ENCODE measurements at regions not wholly inside any gene's neighbourhood (a gene's known extent, or its start where the extent isn't known, plus 50 kb on each side); places are given as distances from the start of the nearest gene placed in this dataset.

DNA sequence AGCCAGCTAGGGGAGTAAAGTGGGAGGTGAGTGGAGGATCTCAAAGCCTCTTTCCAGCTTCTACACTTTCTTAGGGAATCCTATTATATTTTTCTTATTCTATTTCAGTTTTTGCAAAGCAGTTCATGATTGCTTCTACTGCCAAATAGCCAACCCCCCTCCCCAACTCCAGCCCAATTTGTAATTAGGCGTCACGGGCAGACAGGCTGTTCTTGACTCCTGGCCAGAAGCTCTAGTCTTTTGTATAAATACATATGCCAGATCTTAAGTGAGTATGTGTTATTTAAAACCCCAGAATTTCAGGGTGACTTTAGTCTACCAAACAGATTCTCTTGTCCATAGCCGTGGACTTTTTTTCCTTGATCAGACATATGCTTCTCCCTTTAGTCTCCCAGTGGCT lies 255.2 kb downstream of the BUB3 start:
- no peak for DNase-seq (ENCODE audit: low read depth in 3 of 3)

DNA sequence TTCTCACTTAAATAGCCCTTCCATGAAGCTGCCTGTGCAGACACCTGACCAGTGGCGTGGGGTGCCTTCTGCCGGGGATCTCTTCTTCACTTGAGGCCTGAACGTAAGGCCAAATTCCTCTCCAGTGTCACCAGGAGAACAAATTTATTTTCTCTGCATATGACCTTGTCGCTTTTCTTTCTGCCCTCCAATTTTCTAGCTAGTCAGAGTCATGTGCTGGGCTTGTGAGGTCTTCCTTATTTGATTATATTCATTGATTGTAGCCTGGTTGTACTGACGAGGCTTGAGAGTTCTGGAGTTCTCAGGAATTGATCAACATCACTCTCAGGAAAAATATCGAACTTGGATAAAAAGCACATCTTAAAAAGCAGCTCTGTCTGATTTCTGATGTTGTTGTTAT lies 255.7 kb downstream of the BUB3 start:
- no peak for DNase-seq (ENCODE audit: low read depth in 3 of 3)

DNA sequence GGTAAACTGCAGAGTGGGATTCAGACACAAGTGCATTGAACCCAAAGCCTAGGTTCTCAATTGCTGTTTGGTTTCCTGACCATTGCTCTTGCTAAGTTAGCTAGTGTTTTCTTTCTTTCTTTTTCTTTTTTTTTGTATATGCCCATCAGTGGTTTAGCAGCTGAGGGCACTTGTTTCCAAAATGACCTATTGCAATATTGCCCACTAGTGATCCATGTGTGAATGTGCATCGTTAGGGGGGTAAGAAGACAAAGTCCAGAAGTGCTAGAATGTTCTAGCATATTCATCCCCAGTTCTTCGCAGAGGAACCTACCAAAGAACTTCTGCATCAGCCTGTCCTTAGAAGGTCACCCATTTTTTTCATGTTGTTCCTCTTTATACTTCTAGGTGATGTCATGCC lies 252.8 kb upstream of the GPR26 start:
- no peak for DNase-seq (ENCODE audit: low read depth in 3 of 3)

DNA sequence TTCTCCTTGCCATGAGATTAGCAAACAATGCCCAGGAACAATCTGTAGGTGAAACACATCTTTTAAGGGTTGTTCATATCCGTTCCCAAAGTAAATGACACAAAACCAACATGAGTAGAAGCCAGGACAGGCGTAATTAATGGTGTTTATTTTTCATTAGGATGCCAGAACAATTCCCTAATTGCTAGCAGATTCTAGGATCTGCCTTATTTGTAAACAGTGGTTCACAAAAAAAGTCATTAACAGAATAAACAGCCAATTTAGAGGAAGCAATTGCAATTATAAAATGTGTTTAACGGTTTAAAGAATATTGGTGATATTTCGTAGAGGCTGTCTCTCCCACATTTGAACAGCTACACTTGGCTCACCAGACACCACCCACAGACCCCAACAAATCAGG lies 250.6 kb upstream of the GPR26 start:
- no peak for DNase-seq (ENCODE audit: low read depth in 3 of 3)

DNA sequence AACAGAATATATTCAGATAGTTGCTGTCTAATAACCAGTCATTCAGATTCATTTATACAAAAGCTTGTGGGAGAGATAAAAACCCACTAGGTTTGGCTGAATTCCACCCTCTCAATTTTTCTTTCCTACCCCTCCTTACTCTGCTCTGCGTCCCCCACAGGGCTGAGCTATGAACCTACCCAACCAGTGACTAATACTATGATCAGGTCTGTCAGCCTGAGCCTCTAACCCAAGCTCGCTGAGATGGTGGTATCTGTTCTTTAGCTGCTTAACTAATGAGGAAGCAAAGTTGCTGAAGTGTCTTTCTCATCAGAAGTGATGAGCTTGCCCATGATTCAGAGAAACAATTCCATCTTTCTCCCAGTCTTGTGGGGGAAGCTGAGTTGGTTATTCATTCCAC lies 248.7 kb upstream of the GPR26 start:
- DNase-seq (ENCODE audit: low read depth in 3 of 3): no peak

DNA sequence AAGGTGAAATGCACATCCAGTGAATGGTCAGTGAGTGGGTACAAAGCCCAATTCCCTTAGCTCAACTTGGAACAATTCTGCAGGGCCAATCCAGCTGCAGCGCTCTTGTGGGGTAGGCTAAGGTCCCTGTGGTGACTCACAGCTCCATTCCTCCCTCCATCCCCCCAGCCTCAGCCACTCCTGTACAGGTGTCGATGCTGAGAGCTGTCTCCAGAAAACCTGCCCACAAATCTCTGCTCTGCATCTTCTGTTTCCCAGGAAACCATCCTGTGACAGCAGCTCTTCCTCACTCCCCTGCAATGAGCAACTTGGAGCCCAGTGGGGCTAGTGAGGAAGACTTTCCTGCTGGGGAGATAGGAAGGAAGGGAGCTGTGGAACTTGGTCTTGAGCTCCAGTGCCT lies 244.7 kb upstream of the GPR26 start:
- no peak for DNase-seq (ENCODE audit: low read depth in 3 of 3)

DNA sequence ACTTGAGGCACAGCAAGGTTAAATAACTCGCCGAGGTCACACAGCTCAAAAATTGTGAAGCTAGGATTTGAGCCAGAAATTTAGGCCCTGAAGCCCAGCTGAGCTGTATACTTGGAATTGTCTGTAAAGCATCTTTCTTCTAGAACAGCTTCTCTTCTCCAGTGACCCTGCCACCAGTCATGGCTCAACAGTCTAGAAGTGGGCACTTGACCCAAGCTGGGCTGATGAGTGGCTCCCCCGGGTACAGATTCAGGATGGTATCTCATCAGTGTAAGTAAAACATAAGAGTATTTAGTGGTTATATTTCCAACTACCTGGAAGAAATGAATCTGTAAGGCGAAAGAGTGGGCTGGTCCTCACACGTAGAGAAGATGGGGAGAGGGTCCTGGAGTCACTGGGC lies 243.9 kb upstream of the GPR26 start:
- DNase-seq (ENCODE audit: low read depth in 3 of 3): no peak

DNA sequence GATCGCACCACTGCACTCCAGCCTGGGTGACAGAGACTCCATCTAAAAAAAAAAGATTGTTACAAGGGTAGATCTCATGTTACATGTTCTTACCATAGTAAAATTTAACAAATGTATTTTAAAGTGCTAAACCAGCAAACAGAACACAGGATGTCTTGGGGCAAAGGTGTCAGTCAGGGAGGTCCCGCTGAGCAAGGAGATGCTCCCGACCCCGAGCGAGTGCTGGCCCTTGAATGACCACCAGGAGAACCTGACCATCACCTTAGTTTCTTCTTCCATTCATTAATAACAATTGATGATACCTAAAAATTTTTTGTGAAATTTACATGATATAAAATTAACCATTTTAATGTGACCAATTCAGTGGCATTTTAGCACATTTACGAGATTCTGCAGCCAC lies 241.6 kb upstream of the GPR26 start:
- no peak for DNase-seq (ENCODE audit: low read depth in 3 of 3)

DNA sequence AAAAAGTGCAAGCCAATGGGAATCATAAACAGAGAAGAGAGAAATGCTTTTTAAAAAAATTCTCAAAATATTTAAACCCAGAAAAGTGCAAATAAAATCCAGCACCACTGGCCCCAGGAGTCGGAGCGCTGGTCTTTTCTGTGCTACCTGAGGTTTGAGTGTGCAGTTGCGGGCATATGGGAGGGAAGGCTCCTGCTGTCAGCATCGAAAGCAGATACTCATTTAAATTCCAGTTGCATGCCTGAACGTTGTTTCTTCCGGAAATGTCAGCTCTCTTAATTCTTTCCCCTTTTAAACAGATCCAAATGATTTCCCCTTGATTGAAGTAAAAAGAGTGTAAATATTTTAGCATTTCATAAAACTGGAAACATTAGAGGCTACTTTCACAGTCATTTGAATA lies 240.5 kb upstream of the GPR26 start:
- no peak for DNase-seq (ENCODE audit: low read depth in 3 of 3)

DNA sequence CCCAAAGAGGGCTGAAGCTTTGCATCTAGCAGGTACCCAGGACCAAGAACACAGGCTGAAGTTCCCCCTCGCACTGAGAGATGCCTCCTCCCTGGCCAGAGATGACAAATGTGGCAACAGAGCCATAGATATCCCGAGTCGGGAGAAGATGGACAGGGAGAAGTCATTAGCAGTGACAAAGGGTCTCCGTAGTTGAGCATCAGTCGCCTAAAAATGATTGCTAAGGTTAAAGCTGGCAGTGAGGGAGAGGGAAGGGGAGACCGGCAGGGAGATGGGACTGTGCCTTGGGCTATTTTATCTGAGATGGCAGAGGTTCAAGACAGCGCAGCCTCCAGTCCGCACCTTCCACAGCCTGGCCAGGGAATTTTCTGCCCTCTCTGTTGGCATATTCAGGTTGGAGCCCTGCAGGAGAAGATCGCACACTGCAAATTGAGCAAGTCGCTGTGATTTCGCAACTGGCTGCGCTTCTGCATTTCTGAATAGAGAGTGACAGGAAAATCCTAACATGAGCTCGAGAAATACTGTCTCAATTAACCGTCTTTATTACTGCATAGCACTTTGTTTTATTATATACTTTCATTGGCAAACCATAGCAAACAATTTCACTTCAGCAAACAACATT lies 238.9 kb upstream of the GPR26 start:
- no peak for DNase-seq (ENCODE audit: low read depth in 3 of 3)

DNA sequence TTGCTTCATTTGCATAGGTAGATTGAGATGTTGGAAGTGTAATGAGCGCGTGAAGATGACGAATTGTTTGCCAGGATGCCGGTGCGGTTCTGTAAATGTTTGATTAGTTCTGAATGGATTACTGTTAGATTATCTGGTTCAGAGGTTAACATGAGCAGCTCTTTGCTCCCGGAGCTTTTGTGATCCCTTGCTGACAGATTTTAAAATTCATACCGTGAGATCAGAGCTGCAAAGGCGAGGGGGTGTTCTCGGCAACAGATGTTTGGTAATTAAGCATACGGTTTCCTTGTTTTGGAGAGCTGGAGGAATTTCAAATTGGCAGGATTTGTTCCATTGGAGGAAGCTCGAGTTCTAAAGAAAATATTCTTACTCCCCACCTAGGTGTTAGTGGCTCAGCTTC lies 237.8 kb upstream of the GPR26 start:
- no peak for DNase-seq (ENCODE audit: low read depth in 3 of 3)

DNA sequence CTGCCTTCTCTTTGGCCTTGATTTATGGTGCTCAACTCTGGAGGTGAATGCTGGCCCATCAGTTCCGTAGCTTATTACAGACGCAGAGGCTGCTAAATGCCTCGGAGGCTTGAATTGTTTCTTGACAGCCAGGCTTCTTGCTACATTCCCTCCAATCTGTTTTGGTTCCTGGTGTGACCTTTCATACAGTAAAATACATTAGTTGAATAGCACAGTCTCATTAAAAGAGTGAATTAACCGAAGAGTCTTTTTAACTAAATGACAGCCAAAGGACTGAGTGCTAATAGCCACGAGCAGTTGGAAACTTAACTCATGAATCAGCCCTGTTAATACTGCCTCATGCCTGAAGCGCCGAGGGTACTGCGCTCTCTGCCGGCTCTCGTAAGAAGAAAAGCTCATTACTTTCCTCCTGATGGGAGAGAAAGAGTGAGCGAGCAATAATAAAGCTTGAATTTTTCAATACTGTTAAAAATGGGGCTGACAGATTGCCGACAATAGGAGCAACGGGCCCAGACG lies 236.4 kb upstream of the GPR26 start:
- no peak for DNase-seq (ENCODE audit: low read depth in 3 of 3)

DNA sequence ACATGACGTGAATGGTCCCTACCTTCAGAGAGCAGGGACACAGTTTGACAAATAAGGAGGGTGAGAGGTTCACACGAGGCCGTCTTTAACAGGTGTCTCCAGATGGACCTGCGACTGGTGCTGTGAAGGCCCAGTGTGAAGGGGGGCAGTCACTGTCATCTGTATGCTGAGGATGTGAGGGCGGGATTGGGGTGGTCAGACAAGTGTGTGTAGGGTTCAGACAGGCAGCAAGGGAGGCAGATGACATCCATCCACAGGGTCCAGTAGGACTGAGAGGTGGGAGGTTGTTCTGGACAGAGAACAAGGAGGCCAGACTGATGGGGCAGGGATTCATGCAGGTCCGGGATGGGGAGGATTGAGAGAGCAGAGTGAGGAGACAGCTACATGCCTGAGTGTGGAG lies 232.6 kb upstream of the GPR26 start:
- no peak for DNase-seq (ENCODE audit: low read depth in 3 of 3)

DNA sequence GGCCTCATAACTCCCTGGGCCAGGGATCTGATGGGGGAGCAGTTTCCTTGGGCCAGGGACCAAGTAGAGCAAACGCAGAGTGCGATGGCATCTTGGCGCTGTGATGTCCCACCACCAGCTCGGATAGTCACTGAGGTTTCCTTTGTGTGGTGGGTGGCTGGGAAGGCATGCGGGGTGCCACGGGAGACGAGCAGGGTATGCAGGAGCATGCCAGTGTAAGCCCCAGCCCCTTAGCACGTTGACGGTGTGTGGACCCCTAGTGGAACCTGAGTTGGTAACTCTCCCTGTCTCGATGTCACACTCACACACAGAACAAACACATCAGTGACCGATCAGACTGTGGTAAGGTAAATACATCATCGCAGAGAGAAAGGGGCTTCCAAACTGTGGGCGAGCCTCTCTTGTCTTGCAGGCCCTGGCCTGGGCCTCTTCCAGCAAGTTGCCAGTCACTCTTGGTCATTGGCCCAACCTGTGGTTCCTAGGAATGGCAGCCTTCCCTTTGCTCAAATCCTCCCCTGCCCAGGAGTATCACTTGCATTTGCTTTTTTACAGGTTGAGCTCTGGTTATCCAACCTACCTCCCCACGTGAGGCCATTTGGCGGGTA lies 231.6 kb upstream of the GPR26 start:
- DNase-seq (ENCODE audit: low read depth in 3 of 3): no peak

DNA sequence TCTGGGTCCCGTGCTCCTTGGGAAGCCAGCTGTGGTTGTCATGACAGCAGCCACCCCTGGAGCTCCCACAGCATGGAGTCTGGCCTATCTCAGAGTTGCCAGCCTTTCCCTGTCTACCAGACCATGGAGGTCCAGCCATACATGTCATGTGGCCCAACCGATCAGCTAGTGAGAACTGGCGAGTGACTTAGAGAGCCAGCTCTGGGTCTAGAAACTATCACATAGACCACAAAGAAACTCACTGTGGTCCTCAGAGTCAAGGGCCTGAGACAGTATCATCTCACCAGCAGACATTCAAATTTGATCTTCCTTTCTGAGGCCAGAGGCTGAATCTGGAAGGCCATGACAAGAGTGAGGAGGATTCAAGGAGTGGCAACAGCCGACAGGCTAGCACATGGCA lies 223.3 kb upstream of the GPR26 start:
- no peak for DNase-seq (ENCODE audit: low read depth in 3 of 3)

DNA sequence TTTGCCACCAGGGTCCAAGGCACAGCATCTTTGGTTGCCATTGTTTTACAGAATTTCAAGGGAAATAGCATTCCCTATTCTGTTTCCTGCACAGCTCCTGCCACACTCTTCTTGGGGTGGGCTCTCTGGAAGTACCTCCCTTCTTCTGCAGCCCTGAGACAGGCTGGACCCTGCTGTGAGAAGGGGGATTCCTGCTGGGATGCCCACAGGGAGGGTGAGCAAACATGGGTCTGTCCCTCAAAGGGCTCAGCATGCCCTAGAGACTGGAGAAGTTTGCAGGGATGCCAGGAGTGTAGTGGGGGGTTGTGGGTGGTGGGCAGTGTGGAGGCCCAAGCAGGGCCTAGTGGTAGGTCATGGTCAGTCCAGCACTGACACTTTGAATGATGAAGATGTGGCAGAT lies 222.2 kb upstream of the GPR26 start:
- no peak for DNase-seq (ENCODE audit: low read depth in 3 of 3)

DNA sequence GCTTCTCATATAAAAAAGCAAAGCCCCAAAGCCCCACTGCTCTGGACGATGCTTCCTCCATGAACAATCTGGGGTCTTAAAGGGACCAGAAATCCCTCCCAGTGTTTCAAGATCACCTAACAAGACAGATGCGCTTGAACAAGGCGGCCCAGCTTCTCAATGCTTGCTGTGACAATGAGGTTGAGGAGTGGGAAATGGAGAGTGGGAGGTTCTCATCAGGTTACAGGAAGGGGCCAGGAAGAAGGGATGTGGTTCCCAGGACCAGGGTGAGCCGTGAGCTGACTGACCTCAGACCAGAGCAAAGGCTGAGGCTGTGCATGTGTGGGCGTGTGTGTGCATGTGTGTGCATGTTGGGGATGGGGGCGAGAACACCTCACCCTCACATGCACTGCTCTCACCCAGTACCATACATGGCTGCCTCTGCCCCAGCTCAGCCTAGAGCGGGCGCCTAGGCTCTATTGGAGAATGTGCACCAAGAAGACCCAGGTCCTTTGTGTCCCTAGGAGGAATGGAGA lies 220.8 kb upstream of the GPR26 start:
- no peak for DNase-seq (ENCODE audit: low read depth in 3 of 3)

DNA sequence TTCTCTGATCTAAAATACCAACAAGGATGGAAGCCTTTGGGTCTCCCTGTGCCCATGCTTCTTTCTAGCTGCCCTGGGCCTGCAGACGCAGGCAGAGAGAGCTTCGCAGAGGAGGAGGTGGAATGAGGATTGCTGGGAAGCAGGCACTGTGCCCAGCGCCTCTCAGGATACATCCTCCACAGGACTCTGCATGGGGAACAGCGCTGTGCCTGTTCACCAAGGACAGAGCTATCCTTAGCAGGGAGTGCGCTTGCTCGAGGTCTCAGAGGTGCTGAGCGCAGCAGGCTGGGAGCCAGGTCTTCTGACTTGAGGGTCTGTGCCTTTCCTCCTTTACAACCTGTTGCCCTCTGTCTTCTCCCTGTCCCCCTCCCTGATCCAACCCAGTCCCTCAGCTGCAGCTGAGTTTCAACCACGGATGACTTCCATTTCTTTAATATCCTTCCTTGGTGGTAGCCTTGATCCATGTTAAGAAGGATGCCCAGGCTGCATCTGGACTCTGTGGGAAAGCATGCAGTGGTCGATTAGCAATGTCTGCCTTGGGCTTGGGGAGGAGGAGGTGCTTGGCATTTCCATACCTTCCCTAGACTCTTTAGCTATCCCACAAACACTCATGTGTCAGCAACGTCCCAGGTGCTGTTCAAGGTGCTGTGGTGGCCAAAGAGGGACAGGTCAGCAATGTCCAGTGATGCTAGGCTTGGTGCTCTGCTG lies 219.6 kb upstream of the GPR26 start:
- no peak for DNase-seq (ENCODE audit: low read depth in 3 of 3)

DNA sequence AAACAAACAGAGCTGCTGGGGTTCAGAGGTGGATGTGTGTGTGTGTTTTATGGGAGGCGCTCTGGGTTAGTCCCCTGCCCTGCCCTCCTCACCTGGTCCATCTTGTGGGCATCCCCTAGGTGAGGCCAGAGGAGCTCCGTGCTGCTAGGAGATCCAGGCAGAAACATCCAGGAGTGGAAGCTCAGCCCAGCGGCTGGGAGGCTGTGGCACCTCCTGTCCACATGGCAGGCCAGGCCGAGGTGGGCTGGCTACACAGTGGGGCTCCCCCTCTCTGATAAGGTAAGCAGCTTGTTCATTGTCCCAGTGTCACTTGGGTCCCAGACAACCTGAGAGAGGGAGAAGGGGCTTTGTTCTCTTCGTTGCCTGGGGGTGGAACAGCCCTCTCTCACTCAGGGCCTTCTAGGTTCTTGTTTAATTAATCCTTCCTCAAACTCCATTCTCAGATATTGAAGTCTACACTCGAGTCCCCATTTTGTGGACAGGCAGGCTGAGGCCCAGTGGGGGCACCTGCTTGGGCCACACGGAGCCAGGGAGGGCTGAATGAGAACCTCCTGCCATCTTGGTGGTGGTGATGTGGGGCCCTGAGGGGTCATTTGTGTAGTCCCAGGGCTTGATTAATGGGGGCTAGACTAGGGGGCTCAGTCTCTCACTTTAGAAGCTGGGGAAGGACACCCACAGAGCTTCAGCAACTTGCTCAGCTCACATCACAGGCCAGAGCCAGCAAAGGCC lies 216.8 kb upstream of the GPR26 start:
- no peak for DNase-seq (ENCODE audit: low read depth in 3 of 3)

DNA sequence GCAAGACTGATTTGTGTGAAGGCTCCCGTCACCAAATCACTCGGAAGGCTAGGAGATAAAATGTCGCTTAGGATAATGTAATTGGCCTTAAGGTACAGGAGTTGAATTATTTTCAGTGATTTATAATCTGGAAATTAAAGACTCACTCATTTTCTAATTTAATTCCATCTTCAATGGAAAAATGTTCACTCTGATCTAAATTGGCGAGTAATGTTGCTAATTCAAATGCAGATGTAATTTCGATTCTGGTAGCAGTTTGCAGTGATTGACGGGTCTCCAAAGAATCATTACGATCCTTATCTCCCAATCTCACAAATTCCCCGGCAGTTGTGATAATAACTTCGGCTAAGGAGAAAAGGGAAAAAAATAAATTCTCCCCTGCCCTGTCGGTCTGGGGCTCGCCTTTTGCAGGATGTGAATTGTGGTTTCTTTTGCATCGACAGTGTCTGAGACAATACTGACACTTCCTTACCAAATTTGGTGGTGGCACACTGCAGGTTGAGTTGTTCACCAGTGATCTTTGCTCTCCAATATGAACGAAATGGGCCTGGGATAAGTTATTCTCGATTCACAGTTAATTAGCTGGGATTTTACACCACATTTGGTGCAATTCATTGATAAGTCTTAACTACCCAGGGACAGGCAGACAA lies 215.1 kb upstream of the GPR26 start:
- no peak for DNase-seq (ENCODE audit: low read depth in 3 of 3)

DNA sequence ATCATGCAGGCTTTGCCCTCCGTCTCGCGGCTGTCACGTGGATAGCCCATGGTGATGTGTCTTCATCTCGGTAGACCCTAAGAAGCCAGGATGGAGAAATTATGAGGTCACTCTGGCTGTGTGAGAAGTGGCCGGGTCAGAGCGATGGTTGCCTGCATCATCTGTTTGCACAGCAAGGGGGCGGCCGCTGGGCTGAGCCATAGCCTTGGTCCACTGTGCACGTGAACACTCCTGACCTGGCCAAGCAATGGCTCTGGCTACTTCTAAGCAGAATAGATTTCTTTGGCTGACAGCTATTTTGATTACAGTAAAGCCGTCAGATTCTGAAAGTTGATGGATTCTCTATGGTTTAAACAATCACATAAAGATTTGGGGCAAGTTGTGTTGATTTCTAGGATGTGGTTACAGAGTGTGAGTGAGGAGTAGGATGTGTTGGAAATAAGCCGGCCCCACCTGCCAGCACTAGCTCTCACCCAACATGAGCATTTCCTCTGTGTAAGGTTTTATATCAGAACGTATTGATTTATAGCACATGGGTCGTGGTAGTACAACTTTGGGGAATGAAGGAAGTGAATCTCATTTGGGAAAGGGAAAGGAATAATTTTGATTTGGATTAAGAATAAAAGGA lies 214.4 kb upstream of the GPR26 start:
- no peak for DNase-seq (ENCODE audit: low read depth in 3 of 3)

All from stimulated activated CD4-positive, alpha-beta T cell treated with anti-CD3 and anti-CD28 coated beads, TNF-alpha, amount 100 ng/mL, for 48 hours (primary cell).